Gastroesophageal sphincter (tissue), 4 donors: ENCODE measurements at regions not wholly inside any gene's neighbourhood (a gene's known extent, or its start where the extent isn't known, plus 50 kb on each side); places are given as distances from the start of the nearest gene placed in this dataset.

Source experiments
- ATAC-seq: fragments of 150-250 bp; one replicate; pipeline ENCODE4 v1.9.1; 2016; ENCODE audit warnings: mild to moderate bottlenecking, moderate library complexity
- H3K27ac ChIP-seq, 4 donors: fragments of 200-600 bp; sonication (generic) in 3 of 4; 1 replicate in 3 of 4; 2 replicates in 1 of 4; pipeline ENCODE4 v1.5.1; 2016 to 2019
- H3K27me3 ChIP-seq: fragments of 200-600 bp; sonication (generic); one replicate; pipeline ENCODE4 v1.5.1; 2019
- H3K36me3 ChIP-seq, 2 donors: fragments of 200-600 bp; sonication (generic); one replicate each; pipeline ENCODE4 v1.5.1; 2019; ENCODE audit warnings: control low read depth in 1 of 2
- H3K4me1 ChIP-seq, 3 donors: fragments of 200-600 bp; sonication (generic); 1 replicate in 2 of 3; 2 replicates in 1 of 3; pipeline ENCODE4 v1.5.1; 2016 to 2019; ENCODE audit warnings: control low read depth in 2 of 3
- H3K4me3 ChIP-seq, 2 donors: fragments of 200-600 bp; sonication (generic); one replicate each; pipeline ENCODE4 v1.5.1; 2019; ENCODE audit warnings: mild to moderate bottlenecking in 1 of 2, moderate library complexity in 1 of 2
- H3K9me3 ChIP-seq, 3 donors: fragments of 200-600 bp; sonication (generic); one replicate each; pipeline ENCODE4 v1.5.1; 2017 to 2019; ENCODE audit warnings: control low read depth in 2 of 3
- EP300 ChIP-seq: sonication (generic); formaldehyde crosslinking; IDR thresholded peaks from one replicate; pipeline ENCODE4 v1.6.1; 2017; ENCODE audit warnings: antibody characterized with exemption, mild to moderate bottlenecking
- POLR2A ChIP-seq, 2 donors: fragments of 450-650 bp; IDR thresholded peaks; one replicate each; pipeline ENCODE4 v1.6.1; 2017; ENCODE audit warnings: antibody characterized with exemption in 2 of 2, mild to moderate bottlenecking in 2 of 2, moderate library complexity in 1 of 2
- POLR2AphosphoS5 ChIP-seq: sonication (generic); formaldehyde crosslinking; IDR thresholded peaks from one replicate; pipeline ENCODE4 v1.6.1; 2017; ENCODE audit warnings: antibody characterized with exemption
- WGBS, 2 donors: methylation state at CpG; one replicate each; pipeline ENCODE4 v1.1.5; 2018; ENCODE audit warnings: low coverage in 1 of 2; 5-methylcytosine and 5-hydroxymethylcytosine counted together
- TF ChIP-seq, protein P1 (sequence below), 4 experiments: fragments of 200-600 bp in 2 of 4; fragments of 450-650 bp in 2 of 4; sonication (generic) in 1 of 4; IDR thresholded peaks; one replicate each; pipeline ENCODE4 v1.5.1; 2017 to 2019; ENCODE audit warnings: antibody characterized with exemption in 4 of 4, mild to moderate bottlenecking in 2 of 4, moderate library complexity in 2 of 4

DNA sequence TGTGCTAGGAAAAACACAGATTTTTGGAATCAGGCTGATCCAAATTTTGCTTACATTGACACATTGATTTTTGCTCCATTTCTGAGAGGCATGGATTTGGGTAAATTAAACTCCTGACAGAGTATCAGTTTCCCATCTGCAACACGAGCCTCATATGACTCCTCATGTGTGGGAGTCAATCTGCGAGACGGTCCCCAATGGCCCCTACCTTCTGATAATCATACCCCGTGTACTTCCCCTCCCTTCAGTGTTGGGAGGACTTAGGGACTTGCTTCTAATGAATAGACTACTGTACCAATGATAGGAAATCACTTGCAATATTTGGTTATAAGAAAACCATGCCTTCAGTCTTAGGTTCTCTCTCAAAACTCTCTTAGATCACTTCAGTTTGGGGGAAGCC lies 302.7 kb downstream of the ETS1 start:
- Histone ChIP-seq H3K36me3 (no peaks in the 10 kb centered on the region), H3K27ac (no peak overlapping the region), H3K27me3 (no peaks in the 10 kb centered on the region), H3K4me1 (peaks cover 0 to 11% (median 4%) of the 10 kb centered on the region in 3 donors), H3K4me3 (no peak overlapping the region), H3K9me3 (no peaks in the 10 kb centered on the region)
- no peak for ATAC-seq
- TF ChIP-seq, protein P1, sequence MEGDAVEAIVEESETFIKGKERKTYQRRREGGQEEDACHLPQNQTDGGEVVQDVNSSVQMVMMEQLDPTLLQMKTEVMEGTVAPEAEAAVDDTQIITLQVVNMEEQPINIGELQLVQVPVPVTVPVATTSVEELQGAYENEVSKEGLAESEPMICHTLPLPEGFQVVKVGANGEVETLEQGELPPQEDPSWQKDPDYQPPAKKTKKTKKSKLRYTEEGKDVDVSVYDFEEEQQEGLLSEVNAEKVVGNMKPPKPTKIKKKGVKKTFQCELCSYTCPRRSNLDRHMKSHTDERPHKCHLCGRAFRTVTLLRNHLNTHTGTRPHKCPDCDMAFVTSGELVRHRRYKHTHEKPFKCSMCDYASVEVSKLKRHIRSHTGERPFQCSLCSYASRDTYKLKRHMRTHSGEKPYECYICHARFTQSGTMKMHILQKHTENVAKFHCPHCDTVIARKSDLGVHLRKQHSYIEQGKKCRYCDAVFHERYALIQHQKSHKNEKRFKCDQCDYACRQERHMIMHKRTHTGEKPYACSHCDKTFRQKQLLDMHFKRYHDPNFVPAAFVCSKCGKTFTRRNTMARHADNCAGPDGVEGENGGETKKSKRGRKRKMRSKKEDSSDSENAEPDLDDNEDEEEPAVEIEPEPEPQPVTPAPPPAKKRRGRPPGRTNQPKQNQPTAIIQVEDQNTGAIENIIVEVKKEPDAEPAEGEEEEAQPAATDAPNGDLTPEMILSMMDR (IDR thresholded peaks at IDR 0.05) = no peak
- TF ChIP-seq EP300 = no peak
- no peak for TF ChIP-seq POLR2AphosphoS5
- TF ChIP-seq POLR2A (IDR thresholded peaks at IDR 0.05) = no peak
- 80% methylated on average over 4 of the region's 4 CpGs; no CpG with 5 or more reads in 1 of the 2 donors for WGBS, 2 donors

DNA sequence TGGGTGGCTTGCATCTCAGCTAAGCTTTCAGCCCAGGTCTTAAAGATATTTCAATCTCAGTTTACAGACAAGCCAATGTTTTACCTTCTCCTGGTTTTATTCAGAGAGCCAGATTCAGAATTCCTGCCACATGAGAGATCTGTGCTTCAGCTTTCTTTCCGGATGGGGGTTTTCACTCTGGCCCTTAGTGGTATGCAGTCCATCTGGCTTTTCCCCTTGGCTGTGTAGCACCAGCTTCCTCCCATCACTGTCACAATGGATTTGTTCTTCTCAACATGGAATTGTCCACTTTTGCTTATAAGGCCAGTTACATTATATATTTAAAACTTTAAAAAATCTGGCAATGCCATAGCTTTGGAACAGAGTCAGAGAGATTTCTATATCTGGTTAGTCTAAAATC lies 303.9 kb downstream of the ETS1 start:
- Histone ChIP-seq H3K4me1 (peaks cover 0 to 7% (median 4%) of the 10 kb centered on the region in 3 donors), H3K4me3 (no peak overlapping the region), H3K36me3 (no peaks in the 10 kb centered on the region), H3K27ac (no peak overlapping the region), H3K9me3 (no peaks in the 10 kb centered on the region), H3K27me3 (no peaks in the 10 kb centered on the region)
- TF ChIP-seq, protein P1 (IDR thresholded peaks at IDR 0.05) = no peak
- TF ChIP-seq POLR2A (IDR thresholded peaks at IDR 0.05) = no peak
- TF ChIP-seq POLR2AphosphoS5 = no peak
- TF ChIP-seq EP300 = no peak
- WGBS, 2 donors = 54 to 67% methylated on average over 1 of the region's 1 CpG
- ATAC-seq = no peak

DNA sequence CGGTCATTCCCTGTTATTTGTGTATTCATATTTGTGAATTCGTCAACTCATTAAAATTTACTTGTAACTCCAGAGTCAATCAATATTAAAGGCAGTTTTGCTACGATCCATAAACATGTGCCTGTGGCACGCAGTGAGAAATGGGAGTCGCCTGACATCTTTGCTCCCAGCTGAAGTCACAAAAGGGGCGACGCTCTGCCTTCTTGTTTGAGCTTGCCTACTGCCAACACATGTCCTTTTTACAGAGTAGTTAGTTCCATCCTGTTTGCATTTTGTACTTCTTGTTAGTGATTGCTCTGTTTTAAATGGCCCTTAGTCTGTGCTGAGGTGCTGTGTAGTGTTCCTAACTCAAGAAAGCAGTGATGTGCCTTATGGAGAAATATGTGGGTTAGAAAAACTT lies 305.3 kb downstream of the ETS1 start:
- no peak for ATAC-seq
- no peaks in the 10 kb centered on the region for H3K9me3 ChIP-seq
- peaks cover 0 to 7% (median 4%) of the 10 kb centered on the region in 3 donors for H3K4me1 ChIP-seq
- no peak overlapping the region for H3K4me3 ChIP-seq
- WGBS, 2 donors = 93 to 95% methylated on average over 7 of the region's 7 CpGs
- no peaks in the 10 kb centered on the region for H3K27me3 ChIP-seq
- H3K27ac ChIP-seq = no peak overlapping the region
- no peaks in the 10 kb centered on the region for H3K36me3 ChIP-seq
- TF ChIP-seq, protein P1 (IDR thresholded peaks at IDR 0.05) = no peak
- TF ChIP-seq EP300 (no peak), POLR2AphosphoS5 (no peak), POLR2A (IDR thresholded peaks at IDR 0.05) (no peak)

DNA sequence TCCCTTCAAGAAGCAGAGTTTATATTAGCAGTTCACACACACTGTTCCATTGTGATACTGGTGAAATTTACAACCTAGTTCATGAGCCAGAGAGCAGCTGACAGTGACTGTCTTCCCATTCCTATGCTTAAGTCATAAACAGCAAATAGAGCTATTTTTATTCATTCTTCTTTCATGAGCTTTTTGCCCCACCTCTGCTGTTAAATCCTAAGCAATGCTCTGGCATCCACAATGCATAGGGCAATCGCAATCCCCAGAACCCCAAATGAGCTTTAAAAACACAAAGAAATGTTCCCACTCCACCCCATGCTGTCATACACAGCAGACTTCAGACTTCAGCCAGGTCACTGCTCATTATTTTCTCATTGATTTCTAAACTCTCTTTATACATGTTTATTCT lies 307.5 kb downstream of the ETS1 start:
- ATAC-seq = peak; percentile 41
- TF ChIP-seq POLR2AphosphoS5 (no peak), EP300 (no peak), POLR2A (IDR thresholded peaks at IDR 0.05) (no peak)
- TF ChIP-seq, protein P1 (IDR thresholded peaks at IDR 0.05) = no peak
- no peak overlapping the region for H3K27ac ChIP-seq
- H3K4me1 ChIP-seq = peaks cover 0 to 7% (median 4%) of the 10 kb centered on the region in 3 donors
- H3K36me3 ChIP-seq = no peaks in the 10 kb centered on the region
- no peaks in the 10 kb centered on the region for H3K9me3 ChIP-seq
- 35 to 38% methylated on average over 1 of the region's 1 CpG for WGBS, 2 donors
- no peak overlapping the region for H3K4me3 ChIP-seq
- H3K27me3 ChIP-seq = no peaks in the 10 kb centered on the region

DNA sequence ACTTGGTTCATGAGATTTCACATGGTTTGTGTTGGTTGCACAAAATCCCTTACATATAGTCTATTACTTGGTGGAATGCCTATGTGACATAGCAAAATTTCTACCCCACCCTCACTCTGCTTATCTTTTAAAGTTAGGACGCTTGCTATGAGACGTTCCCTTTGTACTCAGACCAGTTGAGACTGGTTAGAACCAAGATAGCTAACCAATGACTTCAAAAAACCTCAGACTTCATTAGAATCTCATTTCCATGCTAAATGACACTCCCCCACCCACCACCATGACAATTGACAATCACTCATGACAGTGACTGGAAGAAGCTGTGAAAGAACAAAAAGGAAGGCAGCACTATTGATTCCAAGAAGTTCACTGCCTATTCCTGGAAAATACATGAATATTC lies 313.6 kb downstream of the ETS1 start:
- H3K4me1 ChIP-seq = no peaks in the 10 kb centered on the region
- no peaks in the 10 kb centered on the region for H3K27me3 ChIP-seq
- no peak overlapping the region for H3K4me3 ChIP-seq
- no peak for ATAC-seq
- 91 to 100% methylated on average over 2 of the region's 2 CpGs for WGBS, 2 donors
- no peak for TF ChIP-seq POLR2A (IDR thresholded peaks at IDR 0.05)
- no peak for TF ChIP-seq POLR2AphosphoS5
- TF ChIP-seq, protein P1 (IDR thresholded peaks at IDR 0.05) = no peak
- no peak for TF ChIP-seq EP300
- H3K9me3 ChIP-seq = no peaks in the 10 kb centered on the region
- no peaks in the 10 kb centered on the region for H3K36me3 ChIP-seq
- H3K27ac ChIP-seq = no peak overlapping the region
